Hematopoietic multipotent progenitor cell treated with erythropoietin and hydrocortisone succinate and interleukin-3 and kit ligand, for 15 days (in vitro differentiated cells): ENCODE measurements at regions not wholly inside any gene's neighbourhood (a gene's known extent, or its start where the extent isn't known, plus 50 kb on each side); places are given as distances from the start of the nearest gene placed in this dataset.

ENCODE experiments used
- DNase-seq: peaks from one replicate; pipeline ENCODE4 v3.0.0-alpha.2; 2015; ENCODE audit warnings: low spot score

DNA sequence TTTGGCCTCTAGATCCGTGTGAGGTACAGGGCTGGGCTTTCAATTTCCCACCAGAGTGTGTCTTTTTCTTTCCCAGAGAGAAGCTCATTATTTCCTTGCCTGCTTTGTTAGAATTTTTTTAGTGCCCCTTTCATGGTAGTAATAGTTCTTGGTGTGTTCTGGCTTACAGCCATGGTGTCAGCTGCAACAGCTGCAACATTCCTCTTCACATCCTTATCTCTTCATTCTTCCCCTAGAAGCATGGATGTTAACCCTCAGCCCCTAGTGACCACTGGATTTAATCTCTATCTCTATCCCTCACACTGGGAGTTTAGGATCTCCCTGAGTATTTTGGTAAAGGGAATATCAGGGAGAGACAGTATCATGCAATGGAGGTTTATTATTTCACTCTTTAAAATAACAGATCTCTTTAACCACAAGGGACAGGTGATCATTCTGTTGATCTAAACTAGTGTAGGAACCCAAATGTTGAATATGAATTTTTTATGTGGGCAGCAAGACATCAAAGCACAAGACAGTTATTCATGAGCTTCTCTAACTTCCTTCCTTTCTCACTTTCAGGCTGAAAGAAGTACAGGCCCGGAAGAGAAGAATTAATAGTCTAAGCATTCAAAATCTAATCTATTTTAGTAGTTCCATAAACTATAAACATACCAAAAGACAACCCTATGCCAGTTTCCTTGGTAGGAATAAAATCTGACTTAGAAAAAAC, 160.2 kb downstream of the FAM170A start:
- no peak for DNase-seq

DNA sequence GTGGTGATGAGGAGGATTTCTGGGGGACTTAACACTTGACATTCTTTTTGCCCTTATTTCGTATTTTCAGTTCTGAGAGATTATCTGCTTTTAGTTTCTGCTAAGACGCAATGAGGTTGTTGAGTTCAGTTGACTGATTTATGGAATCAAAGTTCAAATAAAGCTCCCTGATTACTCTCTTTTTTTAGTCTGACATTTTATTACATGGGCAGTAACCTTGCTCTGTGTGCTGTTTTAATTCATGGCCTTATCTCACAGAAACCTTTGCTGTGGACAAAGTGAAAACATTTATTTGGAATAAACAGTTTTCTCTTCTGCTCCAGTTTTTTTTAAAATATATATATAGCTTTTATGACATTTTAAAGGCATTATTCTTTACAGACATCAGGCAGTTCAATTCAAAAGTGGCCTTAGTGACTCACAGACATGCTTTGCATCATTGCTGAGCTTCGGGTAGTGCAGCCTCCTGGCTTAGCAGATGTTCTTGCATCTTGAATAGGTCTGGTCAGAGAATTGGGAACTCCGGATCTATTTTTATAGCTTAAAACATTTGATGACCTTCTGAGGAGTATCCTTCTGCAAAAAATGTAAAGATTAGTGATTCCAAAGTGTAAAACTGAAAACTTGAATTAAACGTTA, 162.9 kb downstream of the FAM170A start:
- DNase-seq, result no peak

- no peak for DNase-seq
Observed at GRCh38 chr5:119795768-119796167, 166.4 kb downstream of the FAM170A start.

DNA sequence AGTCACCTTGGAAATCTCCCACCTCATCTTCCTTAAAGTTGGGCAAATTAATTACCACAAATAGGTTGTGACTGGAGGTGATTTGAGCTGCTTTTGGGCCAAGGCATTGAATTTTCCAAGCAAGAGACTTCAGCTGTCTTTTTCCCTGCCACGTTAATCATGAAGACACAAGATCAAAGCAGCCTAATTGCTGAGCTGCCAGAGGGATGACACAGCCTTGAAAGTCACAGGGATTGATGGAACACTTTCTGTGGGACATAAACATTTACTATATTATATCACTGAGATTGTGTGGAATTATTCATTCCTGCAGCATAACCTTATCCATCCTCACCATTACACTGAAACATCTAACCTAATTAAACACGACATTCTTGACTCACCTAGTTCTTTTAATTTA, 172.2 kb downstream of the FAM170A start:
- no peak for DNase-seq

GRCh38 chr5:119808024-119808423, 178.7 kb downstream of the FAM170A start:
- DNase-seq, result no peak

GRCh38 chr5:119808474-119808873, 179.1 kb downstream of the FAM170A start:
- no peak for DNase-seq

DNA sequence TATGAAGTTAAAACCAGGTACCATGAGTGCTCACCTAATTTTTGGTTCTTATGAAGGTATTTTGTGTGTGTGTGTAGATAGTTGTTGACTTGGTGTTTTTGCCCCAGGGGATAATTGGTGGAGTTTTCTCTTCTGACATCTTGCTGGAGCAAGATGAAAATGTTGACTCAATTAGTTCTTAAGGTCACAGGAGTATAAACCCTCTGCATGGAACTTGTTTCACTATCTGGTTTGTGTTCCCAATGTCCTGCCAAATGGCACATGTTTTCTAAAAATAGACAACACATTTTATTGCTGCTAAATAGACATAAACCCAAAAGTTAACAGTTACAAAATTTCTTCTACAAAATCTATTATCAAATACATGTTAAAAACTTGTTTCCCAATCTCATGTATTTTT, 180.9 kb downstream of the FAM170A start:
- no peak for DNase-seq

DNA sequence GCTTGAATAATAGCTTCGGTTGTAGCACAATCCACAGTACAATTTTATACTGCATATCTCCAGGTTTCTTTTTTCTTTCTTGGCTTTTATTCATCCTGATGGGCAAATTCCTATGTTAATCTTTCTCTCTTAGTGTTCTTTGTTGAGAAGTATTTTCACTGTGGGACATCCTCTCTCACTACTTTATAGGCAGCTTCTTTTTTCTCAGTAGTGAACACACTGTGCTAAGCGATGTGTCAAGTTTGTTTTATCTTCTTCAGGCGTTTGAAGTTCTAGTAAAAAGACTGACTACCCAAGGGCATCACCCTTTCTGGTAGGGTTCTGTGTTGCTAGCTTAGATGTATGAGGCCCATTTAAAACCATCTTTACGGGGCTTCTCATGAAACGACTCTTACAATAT, 182.1 kb downstream of the FAM170A start:
- no peak for DNase-seq

DNA sequence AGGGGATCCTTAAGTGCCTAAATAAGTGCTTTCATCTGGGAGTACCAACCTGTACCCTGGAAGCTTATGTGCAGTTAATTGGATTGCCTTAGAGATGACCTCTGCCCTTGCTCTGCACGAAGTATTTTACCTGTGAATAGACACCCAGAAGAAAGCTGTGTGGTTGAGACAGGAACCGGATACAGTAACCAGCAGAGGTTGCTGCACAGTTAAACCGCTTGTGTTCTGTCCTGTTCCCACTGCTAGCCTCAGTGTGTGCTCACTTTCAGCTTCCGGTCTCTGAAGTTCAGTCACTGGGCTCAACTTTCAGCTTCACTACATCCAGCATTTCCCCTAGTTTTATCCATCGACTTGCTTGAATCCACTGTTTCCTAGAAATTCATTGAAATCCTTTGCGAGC, 185.3 kb downstream of the FAM170A start:
- DNase-seq, result no peak

DNA sequence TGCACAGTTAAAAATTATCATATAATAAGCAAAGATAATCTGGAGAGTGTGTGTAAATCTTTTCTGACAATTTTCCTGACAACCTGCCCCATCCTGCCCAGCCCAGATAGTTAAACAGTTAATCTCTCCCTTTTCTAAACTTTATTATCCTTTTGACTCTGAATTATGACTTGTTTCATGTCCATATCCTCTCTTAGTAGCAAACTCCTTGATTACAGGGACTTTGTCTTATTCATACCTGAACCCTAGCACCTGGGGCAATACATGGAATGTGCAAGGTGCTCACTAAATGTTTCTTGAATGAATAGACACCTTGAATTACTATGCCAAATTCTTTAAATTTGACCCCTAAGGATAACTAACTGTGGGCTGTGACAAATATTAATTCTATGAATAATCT, 186.7 kb downstream of the FAM170A start:
- no peak for DNase-seq

- DNase-seq, result no peak
Observed at GRCh38 chr5:119820016-119820415, 190.7 kb downstream of the FAM170A start.

DNA sequence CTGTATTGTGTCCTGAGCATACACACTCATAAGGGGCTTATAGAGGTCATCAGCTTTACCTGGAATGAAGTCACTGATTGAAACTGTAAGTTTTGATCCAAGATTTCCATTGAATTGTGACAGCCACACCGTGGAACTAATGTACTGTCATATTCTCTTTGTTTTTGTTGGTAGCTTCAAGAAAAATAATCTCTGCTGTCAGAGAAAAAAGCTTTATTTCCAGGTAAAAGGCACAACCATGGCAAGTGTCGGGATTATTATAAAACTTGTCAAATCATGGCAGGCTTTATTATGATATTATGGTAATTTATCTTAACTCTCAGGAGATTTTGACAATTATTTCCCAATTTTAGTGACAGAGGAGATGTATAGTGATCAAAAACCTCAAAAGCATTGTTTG, 191.2 kb downstream of the FAM170A start:
- DNase-seq, result no peak

DNA sequence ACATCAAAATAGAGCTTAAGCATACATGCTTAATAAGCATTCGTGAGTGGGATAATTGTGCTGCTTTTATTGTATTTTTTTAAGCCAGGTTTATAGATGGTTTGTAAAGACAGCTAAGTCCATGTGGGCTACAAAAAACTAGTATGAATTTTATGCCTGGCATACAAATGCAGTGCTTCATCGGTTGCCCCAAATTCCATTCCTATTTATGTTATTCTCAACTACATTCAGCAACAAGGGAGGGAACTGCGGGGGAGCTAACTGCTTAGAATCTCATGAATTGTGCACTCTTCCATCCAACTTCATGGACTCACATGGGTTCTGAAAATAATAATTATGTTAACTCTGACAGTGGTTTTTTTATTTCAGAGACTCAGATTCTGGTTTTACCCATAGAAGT, 199.2 kb downstream of the FAM170A start:
- no peak for DNase-seq

DNA sequence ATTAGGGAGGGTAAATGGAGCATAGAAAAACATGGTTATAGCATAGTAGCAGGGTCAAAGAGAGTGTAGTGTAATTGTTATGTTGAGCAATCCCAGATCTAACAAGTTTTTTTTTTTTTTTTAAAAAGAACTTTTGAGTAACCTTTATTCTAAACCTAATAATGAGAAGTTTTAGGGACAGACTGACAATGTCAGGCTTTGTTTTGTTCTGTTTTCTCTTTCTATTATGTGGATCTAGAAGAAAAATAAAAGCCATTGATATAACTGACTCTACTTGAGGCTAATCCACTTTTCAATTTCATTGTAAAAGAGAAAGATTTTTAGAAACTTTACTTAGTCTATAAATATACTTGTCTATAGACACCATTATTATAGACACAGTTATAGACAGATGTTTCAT, 200.0 kb downstream of the FAM170A start:
- no peak for DNase-seq

DNA sequence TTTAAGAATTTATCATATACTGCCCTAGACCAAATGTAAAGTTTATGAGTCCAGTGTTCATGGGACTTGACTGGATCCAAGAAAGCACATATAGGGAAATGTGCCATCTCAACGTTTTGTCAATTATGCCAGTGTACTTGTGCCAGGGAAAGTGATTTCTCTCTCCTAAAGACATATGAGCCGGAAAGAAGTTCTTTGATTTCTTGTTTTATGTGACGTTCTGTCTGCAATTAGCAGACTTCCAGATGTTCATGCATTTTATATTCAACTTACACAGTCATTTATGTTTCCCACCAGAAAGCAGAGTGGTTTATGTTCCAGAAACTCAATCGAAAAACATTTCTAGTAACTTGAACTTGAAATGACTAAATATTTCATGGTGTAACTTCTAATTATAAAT, 203.8 kb downstream of the FAM170A start:
- no peak for DNase-seq

GRCh38 chr5:119840175-119840574, 210.8 kb downstream of the FAM170A start:
- DNase-seq, result no peak

DNA sequence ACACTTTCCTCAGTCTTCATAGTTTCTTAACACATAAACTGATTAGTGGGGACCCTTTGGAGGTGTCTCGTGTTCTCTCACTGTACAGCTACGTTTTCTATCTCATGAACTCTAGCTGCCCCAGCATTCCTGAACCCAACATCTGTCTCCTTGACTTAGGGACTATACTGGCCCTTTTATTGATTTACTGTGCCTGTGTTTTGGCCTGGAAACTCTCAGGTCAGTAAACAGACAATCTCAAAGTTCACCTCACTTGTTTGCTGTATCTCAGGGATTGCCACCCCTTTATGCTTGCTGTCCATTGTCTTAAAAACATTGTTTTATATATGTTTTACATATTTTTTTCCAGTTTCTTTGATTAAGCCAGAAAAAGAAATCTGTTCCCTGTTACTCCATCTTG, 222.8 kb downstream of the FAM170A start:
- DNase-seq, result no peak

DNA sequence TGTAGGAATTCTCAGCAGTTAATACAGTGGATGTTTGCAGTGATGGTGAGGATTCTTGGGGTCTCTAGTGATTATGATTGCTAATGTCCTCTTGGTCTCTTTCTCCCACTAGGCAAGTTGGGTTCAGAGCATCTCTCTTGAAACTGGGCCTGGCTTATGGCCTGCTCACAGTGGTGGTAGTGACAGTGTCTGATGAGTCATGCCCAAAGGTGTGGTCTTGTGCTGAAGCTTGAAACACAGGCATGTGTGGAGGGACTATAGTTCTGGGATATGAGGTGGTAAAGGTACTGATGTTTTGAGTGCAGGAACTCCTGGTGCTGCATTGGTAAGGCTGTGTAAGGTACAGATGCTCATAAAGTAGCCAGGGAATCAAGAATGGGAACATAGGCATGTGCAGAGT, 231.1 kb downstream of the FAM170A start:
- no peak for DNase-seq

DNA sequence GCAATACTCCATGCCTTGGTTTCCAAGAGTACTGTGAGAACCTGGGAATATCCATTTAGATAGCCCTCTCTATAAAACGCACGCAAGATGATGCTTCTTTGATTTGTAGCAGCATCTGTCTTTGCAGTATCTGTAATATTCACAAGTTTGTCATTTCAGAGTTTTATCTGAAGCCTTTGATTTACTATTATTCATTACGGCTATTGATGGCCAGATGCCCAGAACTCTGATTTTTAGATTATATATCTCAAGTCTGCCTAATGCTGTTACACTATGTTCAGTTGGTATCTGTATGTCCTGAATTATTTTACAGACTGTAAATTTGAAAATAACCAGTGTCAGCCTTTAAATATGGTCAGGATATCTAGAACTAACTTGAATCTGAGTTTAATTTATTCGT, 233.3 kb downstream of the FAM170A start:
- DNase-seq, result no peak

DNA sequence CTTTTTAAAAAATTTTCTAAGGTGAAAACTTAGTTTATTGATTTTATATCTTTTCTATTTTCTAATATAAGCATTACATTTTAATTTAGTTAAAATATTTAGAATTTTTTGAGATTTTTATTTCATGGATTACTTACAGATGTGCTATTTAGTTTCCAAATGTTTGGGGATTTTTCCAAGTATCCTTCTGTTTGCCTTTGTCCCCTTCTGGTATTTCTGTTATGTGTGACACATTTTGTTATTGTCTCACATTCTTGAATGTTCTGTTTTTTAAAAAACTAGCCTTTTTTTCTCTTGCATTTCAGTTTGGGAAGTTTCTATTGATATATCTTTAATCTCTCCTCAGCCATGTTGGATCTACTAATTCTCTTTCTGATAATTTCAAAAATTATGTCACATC, 234.9 kb downstream of the FAM170A start:
- no peak for DNase-seq

DNA sequence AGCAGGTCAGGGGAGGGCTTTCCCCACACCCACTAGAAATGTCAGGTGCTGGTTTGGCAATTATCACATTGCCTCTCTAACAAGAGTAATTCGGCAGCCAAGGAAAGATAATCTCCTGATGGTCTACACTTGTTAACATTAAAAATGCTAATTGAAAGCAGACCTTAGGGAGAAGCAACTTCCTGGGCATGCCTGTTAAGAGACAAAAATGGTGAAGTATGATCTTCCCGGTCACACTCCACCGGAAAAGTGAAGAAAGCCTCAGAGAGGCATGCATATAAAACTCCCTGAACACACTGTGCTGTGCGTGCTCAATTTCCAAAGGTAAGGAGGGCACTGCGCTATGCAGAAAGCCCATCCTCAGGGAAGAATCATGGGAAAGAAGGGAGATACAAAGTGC, 244.3 kb downstream of the FAM170A start:
- DNase-seq, result no peak

DNA sequence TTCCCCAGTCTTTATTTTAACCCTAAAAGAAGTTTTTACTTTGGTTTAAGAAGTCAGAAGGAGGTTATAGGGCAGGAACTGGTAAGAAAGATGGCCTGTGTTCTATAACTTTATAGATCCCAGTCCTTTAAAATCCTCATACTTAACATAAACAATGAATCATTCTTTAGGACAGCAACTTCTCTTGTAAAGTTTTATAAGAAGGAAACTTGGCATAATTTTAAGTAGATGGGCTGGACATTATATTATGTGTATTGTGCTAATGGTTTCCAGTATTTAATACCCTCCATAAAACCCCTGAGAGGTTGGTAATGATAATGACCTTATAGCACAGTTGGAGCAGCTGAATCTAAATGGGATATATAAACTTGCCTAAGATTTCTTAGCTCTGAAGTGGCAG, 247.2 kb downstream of the FAM170A start:
- DNase-seq, result no peak

DNA sequence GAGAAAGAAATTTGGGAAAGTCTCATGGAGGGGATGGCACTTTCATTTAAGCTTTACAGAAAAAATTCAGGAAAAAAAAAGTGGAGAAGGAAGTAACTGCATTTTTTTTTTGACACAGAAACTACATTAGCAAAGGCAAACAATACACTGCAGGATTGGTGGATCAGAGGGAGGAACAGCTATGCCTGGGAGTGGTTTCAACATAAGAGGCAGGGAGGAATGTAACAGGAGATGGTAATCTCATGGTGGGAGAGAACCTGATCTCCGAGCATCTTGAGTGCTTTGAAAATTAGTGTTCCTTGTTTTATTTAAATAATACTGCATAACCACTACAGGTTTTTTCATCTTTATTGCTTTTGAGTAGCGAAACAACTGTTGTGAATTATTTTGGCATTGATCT, 249.4 kb downstream of the FAM170A start:
- no peak for DNase-seq

DNA sequence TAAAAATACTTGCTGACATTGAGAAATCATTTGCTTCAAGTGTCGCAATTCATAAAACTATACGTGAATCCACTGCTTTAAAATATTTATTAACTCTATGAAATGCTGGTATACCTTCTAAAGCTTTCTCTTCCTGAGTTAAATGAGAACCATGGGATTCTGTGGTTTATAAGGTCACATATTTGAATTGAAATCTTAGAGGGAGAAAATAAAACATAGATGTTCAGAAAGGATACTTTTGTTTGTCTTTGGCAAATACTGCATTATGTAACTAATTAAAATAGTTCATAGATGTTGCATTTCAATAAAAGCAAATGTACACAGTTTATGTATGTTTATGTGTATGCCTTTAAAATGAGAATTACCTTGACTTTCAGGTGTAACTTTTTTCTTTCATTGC, 250.1 kb downstream of the FAM170A start:
- DNase-seq, result no peak
